NCI-H1105 treated with DMSO at 0.1 percent for 48 hours (cell line): ENCODE measurements at regions not wholly inside any gene's neighbourhood (a gene's known extent, or its start where the extent isn't known, plus 50 kb on each side); places are given as distances from the start of the nearest gene placed in this dataset.

ENCODE experiments used
- DNase-seq: peaks from one replicate; lab custom pipeline; 2025; lab: John Stamatoyannopoulos, UW

GRCh38 chr10:50936335-50936734 is 50.9 kb upstream of the A1CF start:
- DNase-seq = no peak

GRCh38 chr10:50937230-50937907 is 51.9 kb upstream of the A1CF start:
- DNase-seq = no peak

GRCh38 chr10:50941629-50942028 is 56.2 kb upstream of the A1CF start:
- no peak for DNase-seq

- DNase-seq = no peak
Observed at GRCh38 chr10:50946991-50947781, 61.8 kb upstream of the A1CF start.

GRCh38 chr10:50951365-50951764 is 65.9 kb upstream of the A1CF start:
- DNase-seq = no peak

- DNase-seq = no peak
Observed at GRCh38 chr10:50961297-50961696, 75.9 kb upstream of the A1CF start.

- DNase-seq = no peak
Observed at GRCh38 chr10:50963063-50963462, 77.6 kb upstream of the A1CF start.

GRCh38 chr10:50968386-50969091 is 83.1 kb upstream of the A1CF start:
- no peak for DNase-seq

- DNase-seq = no peak
Observed at GRCh38 chr10:50972591-50972990, 87.2 kb upstream of the A1CF start.

GRCh38 chr10:50981385-50981784 is 92.9 kb upstream of the PRKG1 start:
- no peak for DNase-seq

- no peak for DNase-seq
Observed at GRCh38 chr10:50981904-50982303, 92.4 kb upstream of the PRKG1 start.

GRCh38 chr10:50982989-50983388 is 91.3 kb upstream of the PRKG1 start:
- DNase-seq = no peak

GRCh38 chr10:50987934-50988333 is 86.4 kb upstream of the PRKG1 start:
- no peak for DNase-seq

GRCh38 chr10:50988792-50989191 is 85.5 kb upstream of the PRKG1 start:
- DNase-seq = no peak

- DNase-seq = peak; percentile 6
Observed at GRCh38 chr10:50990568-50991455, 83.5 kb upstream of the PRKG1 start.

GRCh38 chr10:50991456-50992355 is 82.6 kb upstream of the PRKG1 start:
- no peak for DNase-seq

- no peak for DNase-seq
Observed at GRCh38 chr10:50992356-50992901, 81.9 kb upstream of the PRKG1 start.

- DNase-seq = no peak
Observed at GRCh38 chr10:50992972-50993766, 81.1 kb upstream of the PRKG1 start.

GRCh38 chr10:50993771-50994251 is 80.5 kb upstream of the PRKG1 start:
- no peak for DNase-seq

- DNase-seq = no peak
Observed at GRCh38 chr10:50997461-50997860, 76.8 kb upstream of the PRKG1 start.
